Muscle of leg (tissue), 3 donors: ENCODE measurements at regions not wholly inside any gene's neighbourhood (a gene's known extent, or its start where the extent isn't known, plus 50 kb on each side); places are given as distances from the start of the nearest gene placed in this dataset.

Experiments used
- DNase-seq: peaks from one replicate; pipeline ENCODE4 v3.0.0; 2013
- H3K27ac ChIP-seq: one replicate; pipeline ENCODE4 v1.5.1; 2013; ENCODE audit warnings: mild to moderate bottlenecking, low read length, control low read depth
- H3K27me3 ChIP-seq: one replicate; pipeline ENCODE4 v1.6.1; 2013; ENCODE audit warnings: low read length; ENCODE audit not compliant: control insufficient read depth, insufficient read depth
- H3K36me3 ChIP-seq: one replicate; pipeline ENCODE4 v1.6.1; 2013; ENCODE audit warnings: low read length; ENCODE audit not compliant: control insufficient read depth, insufficient read depth
- H3K4me1 ChIP-seq: one replicate; pipeline ENCODE4 v1.6.1; 2013; ENCODE audit warnings: low read length; ENCODE audit not compliant: control insufficient read depth, insufficient read depth
- H3K4me3 ChIP-seq: one replicate; pipeline ENCODE4 v1.5.1; 2013; ENCODE audit warnings: low read length, control low read depth
- H3K9me3 ChIP-seq: replicated peaks from 2 replicates; pipeline ENCODE4 v1.6.1; 2013; ENCODE audit warnings: low read depth, low read length; ENCODE audit not compliant: control insufficient read depth
- WGBS: methylation state at CpG from one replicate; pipeline ENCODE4 v1.1.5; 2013; ENCODE audit warnings: missing lambda C conversion rate; ENCODE audit not compliant: insufficient coverage; 5-methylcytosine and 5-hydroxymethylcytosine counted together

DNA sequence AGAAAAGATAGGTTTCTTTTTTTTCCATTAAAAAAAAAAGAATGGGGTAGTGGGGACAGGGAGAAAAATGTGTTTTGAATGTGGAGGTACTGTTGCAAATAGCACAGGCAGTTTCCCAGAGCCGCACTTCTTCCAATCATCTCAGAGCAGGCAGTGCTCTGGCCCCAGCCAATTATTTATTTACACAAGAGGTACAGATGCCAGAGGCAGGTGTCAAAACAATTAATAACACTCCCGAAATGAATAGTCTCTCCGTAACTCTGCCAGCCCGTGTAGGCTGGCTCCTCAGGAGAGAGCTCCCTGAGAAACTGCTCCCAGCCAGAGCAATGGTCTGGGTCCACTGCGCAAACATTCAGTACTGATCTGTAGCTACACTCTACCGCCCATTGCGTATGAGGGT, 130.8 kb upstream of the IL1RAPL2 start:
- no peak overlapping the region for H3K4me3 ChIP-seq
- DNase-seq: no peak
- H3K27me3 ChIP-seq: peaks cover 16% of the 10 kb centered on the region
- H3K36me3 ChIP-seq: no peaks in the 10 kb centered on the region
- no peaks in the 10 kb centered on the region for H3K4me1 ChIP-seq
- no peak overlapping the region for H3K27ac ChIP-seq
- no peaks in the 10 kb centered on the region for H3K9me3 ChIP-seq
- 57% methylated on average over 3 of the region's 7 CpGs for WGBS

DNA sequence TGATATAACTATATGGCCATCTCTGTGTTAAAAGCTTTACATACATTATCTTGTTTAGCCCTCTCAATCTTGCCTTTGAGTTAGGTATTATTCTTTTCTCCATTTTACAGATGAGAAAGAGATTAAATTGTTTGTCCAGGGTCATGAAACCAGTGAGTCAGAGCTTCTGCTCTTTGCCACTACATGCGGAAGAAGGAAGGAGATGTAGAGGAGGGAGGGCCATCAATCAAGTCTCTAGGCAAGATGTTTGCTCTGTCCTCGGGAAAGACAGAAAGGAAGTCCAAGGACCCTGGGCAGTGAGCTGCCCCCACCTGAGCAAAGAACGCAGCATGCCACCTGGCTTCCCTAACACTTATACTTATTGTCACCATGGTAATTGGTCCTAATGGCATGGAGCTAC, 133.7 kb upstream of the IL1RAPL2 start:
- no peak for DNase-seq
- no peak overlapping the region for H3K4me3 ChIP-seq
- no peaks in the 10 kb centered on the region for H3K36me3 ChIP-seq
- peaks cover 20% of the 10 kb centered on the region for H3K27me3 ChIP-seq
- no peaks in the 10 kb centered on the region for H3K4me1 ChIP-seq
- no peak overlapping the region for H3K27ac ChIP-seq
- 33% methylated on average over 1 of the region's 3 CpGs for WGBS
- no peaks in the 10 kb centered on the region for H3K9me3 ChIP-seq

DNA sequence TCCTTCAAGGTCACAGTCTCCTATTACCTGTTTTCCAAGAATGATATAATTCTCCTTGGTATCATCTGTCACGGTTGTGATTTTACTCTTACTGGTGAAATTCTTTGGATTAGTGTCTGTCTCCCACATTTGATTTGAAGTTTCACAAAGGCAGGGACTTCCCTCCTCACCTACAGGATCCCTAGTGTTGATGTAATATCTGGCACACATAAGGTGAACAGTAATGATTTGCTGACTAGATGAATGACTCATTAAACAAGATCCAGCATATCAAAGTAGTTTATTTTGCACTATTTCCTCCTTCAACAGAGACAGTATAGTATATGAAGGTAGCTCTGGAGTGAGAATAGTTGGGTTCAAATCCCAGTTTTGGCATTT, 135.3 kb upstream of the IL1RAPL2 start:
- DNase-seq: no peak
- Histone ChIP-seq H3K9me3 (no peaks in the 10 kb centered on the region), H3K4me1 (no peaks in the 10 kb centered on the region), H3K4me3 (no peak overlapping the region), H3K36me3 (no peaks in the 10 kb centered on the region), H3K27me3 (peaks cover 18% of the 10 kb centered on the region), H3K27ac (no peak overlapping the region)
- whole genome bisulfite sequencing: no CpG with 5 or more reads among the region's 1 CpG

DNA sequence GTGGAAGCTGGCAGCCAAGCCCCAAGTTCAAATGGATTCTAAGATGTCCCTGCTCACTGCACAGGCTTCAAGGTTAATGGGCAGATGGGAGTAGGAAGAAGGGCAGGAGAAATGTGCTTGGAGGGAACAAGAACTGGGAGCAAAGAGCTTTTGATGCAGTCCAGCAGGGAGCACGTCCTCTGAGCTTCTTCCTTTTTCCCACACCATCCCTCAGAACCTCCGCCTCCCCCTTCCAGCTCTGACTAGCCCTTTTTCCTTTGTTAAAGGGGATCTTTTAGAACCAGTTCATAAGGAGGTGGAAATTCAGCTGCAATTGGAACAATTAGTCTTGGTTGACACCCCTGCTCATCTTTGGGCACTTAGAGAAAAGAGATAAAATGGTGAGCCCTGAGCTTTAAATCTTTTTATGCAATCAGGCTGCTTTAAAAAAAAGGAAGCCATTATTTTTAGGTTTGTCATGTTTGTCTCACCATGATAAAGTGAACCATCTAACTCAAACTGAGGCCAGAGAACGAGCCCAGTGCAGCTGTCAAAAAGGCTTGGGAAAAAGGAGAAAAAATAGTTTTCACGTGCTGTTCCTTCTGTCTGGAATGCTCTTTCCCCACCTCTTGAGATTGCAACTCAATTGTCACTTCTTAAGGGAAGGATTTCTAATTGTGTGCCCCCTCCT, 135.8 kb upstream of the IL1RAPL2 start:
- Histone ChIP-seq H3K4me3 (no peak overlapping the region), H3K27ac (no peak overlapping the region), H3K9me3 (no peaks in the 10 kb centered on the region), H3K36me3 (no peaks in the 10 kb centered on the region), H3K27me3 (peaks cover 15% of the 10 kb centered on the region), H3K4me1 (no peaks in the 10 kb centered on the region)
- WGBS: no CpG with 5 or more reads among the region's 4 CpGs
- no peak for DNase-seq

DNA sequence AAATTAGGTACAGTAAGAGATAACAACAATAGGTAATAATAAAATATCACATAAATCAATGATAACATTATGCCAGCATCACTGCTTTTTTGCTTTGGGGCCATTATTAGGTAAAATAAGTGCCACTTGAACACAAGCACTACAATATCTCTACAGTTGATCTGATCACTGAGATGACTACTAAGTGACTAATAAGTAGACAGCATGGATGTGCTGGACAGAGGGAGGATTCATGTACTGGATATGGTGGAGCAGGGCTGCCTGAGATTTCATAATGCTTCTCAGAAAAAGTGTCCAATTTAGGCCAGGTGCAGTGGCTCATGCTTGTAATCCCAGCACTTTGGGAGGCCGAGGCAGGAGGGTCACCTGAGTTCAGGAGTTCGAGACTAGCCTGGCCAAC, 137.8 kb upstream of the IL1RAPL2 start:
- DNase-seq: no peak
- no peaks in the 10 kb centered on the region for H3K36me3 ChIP-seq
- H3K27me3 ChIP-seq: peaks cover 9% of the 10 kb centered on the region
- H3K9me3 ChIP-seq: no peaks in the 10 kb centered on the region
- H3K4me1 ChIP-seq: no peaks in the 10 kb centered on the region
- no peak overlapping the region for H3K4me3 ChIP-seq
- WGBS: 36% methylated on average over 1 of the region's 2 CpGs
- no peak overlapping the region for H3K27ac ChIP-seq

DNA sequence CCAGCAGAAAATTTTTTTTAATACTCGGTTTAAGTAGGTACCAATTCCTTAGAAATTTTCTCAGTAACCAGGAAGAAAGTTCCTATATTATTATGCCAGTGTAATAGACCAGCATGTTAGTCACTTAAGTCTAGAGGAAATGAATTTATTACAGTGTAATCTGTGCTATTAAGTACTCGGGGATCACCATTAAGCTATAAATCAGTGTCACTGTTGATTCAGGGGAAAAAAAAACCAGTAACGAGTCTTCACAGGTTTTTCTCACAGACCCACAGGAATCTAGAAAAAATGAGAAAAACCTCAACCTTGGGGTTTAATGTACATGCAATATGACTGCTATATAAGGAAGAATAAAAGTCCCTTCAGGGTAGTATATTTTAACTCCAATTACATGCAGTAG, 138.3 kb upstream of the IL1RAPL2 start:
- no peaks in the 10 kb centered on the region for H3K4me1 ChIP-seq
- WGBS: no CpG with 5 or more reads among the region's 3 CpGs
- no peaks in the 10 kb centered on the region for H3K9me3 ChIP-seq
- no peak overlapping the region for H3K4me3 ChIP-seq
- no peaks in the 10 kb centered on the region for H3K36me3 ChIP-seq
- no peak for DNase-seq
- H3K27ac ChIP-seq: no peak overlapping the region
- peaks cover 9% of the 10 kb centered on the region for H3K27me3 ChIP-seq

DNA sequence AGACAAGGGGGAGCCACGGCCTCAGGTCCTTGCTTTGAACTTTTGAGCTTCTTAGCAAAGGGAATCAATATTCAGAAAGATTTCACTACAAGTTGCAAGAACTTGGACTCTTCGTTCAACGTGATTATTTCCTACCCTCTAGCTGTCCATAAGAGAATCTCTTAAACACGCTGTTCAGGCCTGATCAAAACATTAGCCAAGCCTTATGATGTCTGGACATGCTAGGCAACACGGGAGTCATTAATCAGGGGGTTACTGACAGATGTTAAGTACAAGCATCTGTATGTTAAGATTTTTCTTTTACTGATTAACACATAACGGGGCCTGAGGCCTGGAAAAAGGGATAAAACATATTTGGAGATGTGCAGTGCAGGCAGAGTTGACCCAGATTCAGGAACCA, 138.9 kb upstream of the IL1RAPL2 start:
- Histone ChIP-seq H3K4me1 (no peaks in the 10 kb centered on the region), H3K4me3 (no peak overlapping the region), H3K9me3 (no peaks in the 10 kb centered on the region), H3K36me3 (no peaks in the 10 kb centered on the region), H3K27ac (no peak overlapping the region), H3K27me3 (peaks cover 9% of the 10 kb centered on the region)
- WGBS: no CpG with 5 or more reads among the region's 6 CpGs
- DNase-seq: peak; percentile 32

DNA sequence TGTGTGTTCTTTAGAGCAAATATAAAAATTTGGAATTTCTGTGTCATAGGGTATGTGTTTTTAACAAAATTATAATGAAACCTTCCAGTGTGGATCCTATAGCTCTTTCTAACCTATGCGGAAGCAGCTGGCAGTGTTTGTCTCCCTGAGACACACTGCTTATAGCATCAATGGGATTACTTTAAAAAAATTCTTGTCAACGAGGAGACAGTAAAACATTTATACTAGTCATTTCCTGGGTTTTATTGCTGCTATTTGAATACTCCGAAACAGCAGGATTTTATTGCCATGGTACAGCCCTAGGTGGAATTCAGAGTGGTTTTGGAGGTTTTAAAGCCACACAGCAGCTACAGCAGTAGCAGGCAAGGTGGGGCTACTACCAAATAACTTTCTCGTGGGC, 145.1 kb upstream of the IL1RAPL2 start:
- no peak for DNase-seq
- Histone ChIP-seq H3K4me3 (no peak overlapping the region), H3K4me1 (no peaks in the 10 kb centered on the region), H3K9me3 (peaks cover 2% of the 10 kb centered on the region), H3K36me3 (no peaks in the 10 kb centered on the region), H3K27ac (no peak overlapping the region), H3K27me3 (peaks cover 4% of the 10 kb centered on the region)
- WGBS: no CpG with 5 or more reads among the region's 4 CpGs

DNA sequence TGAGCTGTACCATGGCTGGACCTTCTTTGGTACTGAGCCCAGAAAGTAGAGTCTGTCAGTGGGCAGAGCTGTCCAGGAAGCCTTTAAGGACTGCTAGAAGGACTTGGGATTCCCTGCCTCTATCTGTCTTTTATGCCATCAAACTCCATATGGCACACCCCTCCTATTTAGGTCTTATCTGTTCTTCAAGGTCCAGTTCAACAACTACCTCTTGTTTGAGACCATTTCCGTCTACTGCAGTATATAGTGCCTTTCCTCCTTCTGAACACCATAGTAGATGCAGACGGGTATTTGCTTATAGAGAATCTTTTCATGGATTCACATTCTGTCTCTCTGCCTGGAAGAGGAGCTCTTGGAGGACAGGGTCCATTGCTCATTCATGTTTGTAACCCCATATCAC, 146.1 kb upstream of the IL1RAPL2 start:
- peaks cover 2% of the 10 kb centered on the region for H3K9me3 ChIP-seq
- H3K4me3 ChIP-seq: no peak overlapping the region
- no peaks in the 10 kb centered on the region for H3K4me1 ChIP-seq
- peaks cover 4% of the 10 kb centered on the region for H3K27me3 ChIP-seq
- no CpG with 5 or more reads among the region's 2 CpGs for WGBS
- no peaks in the 10 kb centered on the region for H3K36me3 ChIP-seq
- DNase-seq: no peak
- H3K27ac ChIP-seq: no peak overlapping the region

DNA sequence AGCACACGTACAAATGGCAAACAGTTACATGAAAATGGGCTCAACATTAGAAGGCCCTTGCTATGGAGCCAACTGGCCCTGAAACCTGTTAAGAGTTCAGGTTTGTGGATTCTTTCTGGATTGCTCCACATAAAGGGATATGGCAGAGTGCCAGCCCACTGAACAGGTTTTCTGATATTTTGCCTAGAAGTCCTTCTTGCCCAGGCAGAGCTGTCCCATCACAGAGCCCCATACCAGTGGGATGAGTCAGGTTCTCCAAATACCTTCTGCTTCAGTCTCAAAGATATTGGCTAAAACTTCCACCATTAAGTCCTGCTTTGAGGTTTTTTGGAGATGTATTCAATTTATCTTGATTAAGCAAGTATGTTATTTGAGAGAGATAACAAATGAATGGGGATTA, 146.8 kb upstream of the IL1RAPL2 start:
- Histone ChIP-seq H3K9me3 (peaks cover 2% of the 10 kb centered on the region), H3K4me1 (no peaks in the 10 kb centered on the region), H3K4me3 (no peak overlapping the region), H3K36me3 (no peaks in the 10 kb centered on the region), H3K27me3 (peaks cover 4% of the 10 kb centered on the region), H3K27ac (no peak overlapping the region)
- DNase-seq: no peak
- WGBS: no CpG with 5 or more reads among the region's 1 CpG

DNA sequence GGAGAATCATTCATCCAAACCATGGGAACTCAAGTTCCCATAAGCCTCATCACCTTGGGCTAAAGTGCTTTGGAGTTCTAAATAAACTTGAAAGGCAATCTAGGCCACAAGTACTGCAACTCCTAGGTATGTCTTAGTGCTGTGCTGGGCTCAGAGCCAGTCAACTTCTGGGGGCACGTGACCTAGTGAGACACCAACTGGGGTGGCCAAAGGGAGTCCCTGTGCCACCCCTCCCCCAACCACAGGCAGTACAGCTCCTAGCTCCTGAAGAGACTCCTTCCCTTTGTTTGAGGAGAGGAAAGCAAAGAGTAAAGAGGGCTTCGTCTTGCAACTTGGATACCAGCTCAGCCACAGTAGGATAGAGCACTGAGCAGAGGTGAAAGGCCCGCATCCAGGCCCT, 154.2 kb upstream of the IL1RAPL2 start:
- Histone ChIP-seq H3K4me3 (no peak overlapping the region), H3K27ac (no peak overlapping the region), H3K27me3 (no peaks in the 10 kb centered on the region), H3K9me3 (peaks cover 7% of the 10 kb centered on the region), H3K4me1 (no peaks in the 10 kb centered on the region), H3K36me3 (no peaks in the 10 kb centered on the region)
- WGBS: 90% methylated on average over 2 of the region's 3 CpGs
- DNase-seq: no peak
